ENCODE measurements at regions not wholly inside any gene's neighbourhood (a gene's known extent, or its start where the extent isn't known, plus 50 kb on each side); places are given as distances from the start of the nearest gene placed in this dataset.

DNA sequence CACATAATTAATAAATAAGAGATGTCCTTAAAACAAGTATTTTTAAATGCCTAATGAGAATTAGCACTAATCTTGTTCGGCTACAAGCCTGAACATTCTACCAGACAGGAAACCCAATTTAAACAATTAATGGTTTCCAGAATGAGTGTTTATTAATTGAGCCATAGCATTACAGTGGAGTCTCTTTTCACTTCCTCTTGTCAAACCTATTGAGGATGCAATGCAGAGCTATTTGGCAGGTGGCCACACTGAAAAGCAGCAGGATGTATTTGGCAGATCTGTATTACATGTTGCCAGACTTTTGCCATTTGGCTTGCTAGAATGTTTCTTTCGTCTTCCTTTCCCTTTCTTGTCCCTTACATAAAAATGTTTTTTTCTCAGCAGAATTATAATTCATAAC is 475.2 kb upstream of the MARCKS start:
- TF ChIP-seq, protein P1, sequence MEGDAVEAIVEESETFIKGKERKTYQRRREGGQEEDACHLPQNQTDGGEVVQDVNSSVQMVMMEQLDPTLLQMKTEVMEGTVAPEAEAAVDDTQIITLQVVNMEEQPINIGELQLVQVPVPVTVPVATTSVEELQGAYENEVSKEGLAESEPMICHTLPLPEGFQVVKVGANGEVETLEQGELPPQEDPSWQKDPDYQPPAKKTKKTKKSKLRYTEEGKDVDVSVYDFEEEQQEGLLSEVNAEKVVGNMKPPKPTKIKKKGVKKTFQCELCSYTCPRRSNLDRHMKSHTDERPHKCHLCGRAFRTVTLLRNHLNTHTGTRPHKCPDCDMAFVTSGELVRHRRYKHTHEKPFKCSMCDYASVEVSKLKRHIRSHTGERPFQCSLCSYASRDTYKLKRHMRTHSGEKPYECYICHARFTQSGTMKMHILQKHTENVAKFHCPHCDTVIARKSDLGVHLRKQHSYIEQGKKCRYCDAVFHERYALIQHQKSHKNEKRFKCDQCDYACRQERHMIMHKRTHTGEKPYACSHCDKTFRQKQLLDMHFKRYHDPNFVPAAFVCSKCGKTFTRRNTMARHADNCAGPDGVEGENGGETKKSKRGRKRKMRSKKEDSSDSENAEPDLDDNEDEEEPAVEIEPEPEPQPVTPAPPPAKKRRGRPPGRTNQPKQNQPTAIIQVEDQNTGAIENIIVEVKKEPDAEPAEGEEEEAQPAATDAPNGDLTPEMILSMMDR (IDR thresholded peaks at IDR 0.05): no peak
- TF ChIP-seq POLR2AphosphoS5 (IDR thresholded peaks at IDR 0.05; ENCODE audit: low read depth, low read length): no peak
- TF ChIP-seq REST (IDR thresholded peaks at IDR 0.05; ENCODE audit: insufficient read depth in 1 of 2, low read depth in 2 of 2, low read length in 1 of 2): no peak
- TF ChIP-seq SIN3A (IDR thresholded peaks at IDR 0.05; ENCODE audit: borderline replicate concordance, insufficient read depth, low read depth, low read length): no peak
